Erythroblast (primary cell): ENCODE measurements at regions not wholly inside any gene's neighbourhood (a gene's known extent, or its start where the extent isn't known, plus 50 kb on each side); places are given as distances from the start of the nearest gene placed in this dataset.

ENCODE experiments used
- DNase-seq, 2 experiments: peaks; one replicate each; lab custom pipeline; 2025; lab: John Stamatoyannopoulos, UW
- GATA1 ChIP-seq: IDR thresholded peaks from 2 replicates; pipeline ENCODE4 v1.6.1; 2011; ENCODE audit warnings: low read depth, mild to moderate bottlenecking, control low read depth, low read length, moderate library complexity
- POLR2A ChIP-seq: IDR thresholded peaks from 2 replicates; pipeline ENCODE4 v1.6.1; 2011; ENCODE audit warnings: mild to moderate bottlenecking, low read length

GRCh38 chr6:147149092-147149491, 55.1 kb upstream of the STXBP5 start:
- TF ChIP-seq GATA1 = no peak
- TF ChIP-seq POLR2A = no peak

GRCh38 chr6:147149826-147150225, 54.4 kb upstream of the STXBP5 start:
- TF ChIP-seq GATA1 = no peak
- TF ChIP-seq POLR2A = no peak
- no peak for DNase-seq

More at GRCh38 chr6:147149092-147149491, 55.1 kb upstream of the STXBP5 start:
- no peak for DNase-seq

- DNase-seq = no peak
- TF ChIP-seq GATA1 (no peak), POLR2A (no peak)
Measured at GRCh38 chr6:147150293-147150692, 53.9 kb upstream of the STXBP5 start.
